ENCODE measurements at regions not wholly inside any gene's neighbourhood (a gene's known extent, or its start where the extent isn't known, plus 50 kb on each side); places are given as distances from the start of the nearest gene placed in this dataset.

DNA sequence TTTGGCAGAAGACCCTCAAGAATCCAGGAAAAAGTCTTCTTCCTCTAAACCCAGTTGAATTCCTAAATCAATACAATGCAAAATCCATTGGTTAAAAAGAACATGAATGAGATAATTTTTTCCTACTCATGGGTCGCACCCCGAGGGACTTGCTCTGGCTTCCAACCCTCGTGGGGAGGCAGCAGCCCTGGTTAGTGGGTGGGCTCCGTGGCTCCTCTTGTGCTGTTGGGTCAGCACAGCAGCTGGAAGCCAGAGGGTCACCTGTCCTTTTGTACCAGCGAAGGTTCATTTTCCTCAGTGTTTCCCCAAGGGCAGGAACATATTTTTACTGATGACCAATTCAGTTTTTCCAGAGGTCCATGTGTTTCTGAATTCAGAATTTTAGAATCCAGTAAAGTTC lies 120.6 kb upstream of the S1PR3 start:
- CTCF ChIA-PET = no interaction called here
- no TSS peak for BruUV-seq (replicated peaks)
- H3K27me3 ChIP-seq (ENCODE audit: control insufficient read depth, insufficient read depth, low read length) = no peaks in the 10 kb centered on the region
- in situ Hi-C loops (cut with HindIII; ENCODE audit: low pct_unique_long_range_greater_than_20kb, low sequenced_read_pairs) (no loop called here), intact Hi-C loops (cut with micrococcal nuclease; ENCODE audit: unreplicated experiment) (no loop called here)
- no peaks in the 10 kb centered on the region for H3K4me1 ChIP-seq (ENCODE audit: control insufficient read depth, insufficient read depth, low read length)
- no peaks in the 10 kb centered on the region for H3K9me3 ChIP-seq (ENCODE audit: control insufficient read depth, insufficient read depth, low read depth, low read length)
- H3K36me3 ChIP-seq (ENCODE audit: control insufficient read depth, insufficient read depth, low read length) = no peaks in the 10 kb centered on the region
- TF ChIP-seq, protein P1, sequence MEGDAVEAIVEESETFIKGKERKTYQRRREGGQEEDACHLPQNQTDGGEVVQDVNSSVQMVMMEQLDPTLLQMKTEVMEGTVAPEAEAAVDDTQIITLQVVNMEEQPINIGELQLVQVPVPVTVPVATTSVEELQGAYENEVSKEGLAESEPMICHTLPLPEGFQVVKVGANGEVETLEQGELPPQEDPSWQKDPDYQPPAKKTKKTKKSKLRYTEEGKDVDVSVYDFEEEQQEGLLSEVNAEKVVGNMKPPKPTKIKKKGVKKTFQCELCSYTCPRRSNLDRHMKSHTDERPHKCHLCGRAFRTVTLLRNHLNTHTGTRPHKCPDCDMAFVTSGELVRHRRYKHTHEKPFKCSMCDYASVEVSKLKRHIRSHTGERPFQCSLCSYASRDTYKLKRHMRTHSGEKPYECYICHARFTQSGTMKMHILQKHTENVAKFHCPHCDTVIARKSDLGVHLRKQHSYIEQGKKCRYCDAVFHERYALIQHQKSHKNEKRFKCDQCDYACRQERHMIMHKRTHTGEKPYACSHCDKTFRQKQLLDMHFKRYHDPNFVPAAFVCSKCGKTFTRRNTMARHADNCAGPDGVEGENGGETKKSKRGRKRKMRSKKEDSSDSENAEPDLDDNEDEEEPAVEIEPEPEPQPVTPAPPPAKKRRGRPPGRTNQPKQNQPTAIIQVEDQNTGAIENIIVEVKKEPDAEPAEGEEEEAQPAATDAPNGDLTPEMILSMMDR (IDR thresholded peaks at IDR 0.05) = no peak
- TF ChIP-seq POLR2AphosphoS5 (IDR thresholded peaks at IDR 0.05; ENCODE audit: low read depth, low read length) (no peak), SIN3A (IDR thresholded peaks at IDR 0.05; ENCODE audit: borderline replicate concordance, insufficient read depth, low read depth, low read length) (no peak), TCF7L2 (IDR thresholded peaks at IDR 0.05; ENCODE audit: low read depth, low read length) (no peak)
- TF ChIP-seq, protein P2, sequence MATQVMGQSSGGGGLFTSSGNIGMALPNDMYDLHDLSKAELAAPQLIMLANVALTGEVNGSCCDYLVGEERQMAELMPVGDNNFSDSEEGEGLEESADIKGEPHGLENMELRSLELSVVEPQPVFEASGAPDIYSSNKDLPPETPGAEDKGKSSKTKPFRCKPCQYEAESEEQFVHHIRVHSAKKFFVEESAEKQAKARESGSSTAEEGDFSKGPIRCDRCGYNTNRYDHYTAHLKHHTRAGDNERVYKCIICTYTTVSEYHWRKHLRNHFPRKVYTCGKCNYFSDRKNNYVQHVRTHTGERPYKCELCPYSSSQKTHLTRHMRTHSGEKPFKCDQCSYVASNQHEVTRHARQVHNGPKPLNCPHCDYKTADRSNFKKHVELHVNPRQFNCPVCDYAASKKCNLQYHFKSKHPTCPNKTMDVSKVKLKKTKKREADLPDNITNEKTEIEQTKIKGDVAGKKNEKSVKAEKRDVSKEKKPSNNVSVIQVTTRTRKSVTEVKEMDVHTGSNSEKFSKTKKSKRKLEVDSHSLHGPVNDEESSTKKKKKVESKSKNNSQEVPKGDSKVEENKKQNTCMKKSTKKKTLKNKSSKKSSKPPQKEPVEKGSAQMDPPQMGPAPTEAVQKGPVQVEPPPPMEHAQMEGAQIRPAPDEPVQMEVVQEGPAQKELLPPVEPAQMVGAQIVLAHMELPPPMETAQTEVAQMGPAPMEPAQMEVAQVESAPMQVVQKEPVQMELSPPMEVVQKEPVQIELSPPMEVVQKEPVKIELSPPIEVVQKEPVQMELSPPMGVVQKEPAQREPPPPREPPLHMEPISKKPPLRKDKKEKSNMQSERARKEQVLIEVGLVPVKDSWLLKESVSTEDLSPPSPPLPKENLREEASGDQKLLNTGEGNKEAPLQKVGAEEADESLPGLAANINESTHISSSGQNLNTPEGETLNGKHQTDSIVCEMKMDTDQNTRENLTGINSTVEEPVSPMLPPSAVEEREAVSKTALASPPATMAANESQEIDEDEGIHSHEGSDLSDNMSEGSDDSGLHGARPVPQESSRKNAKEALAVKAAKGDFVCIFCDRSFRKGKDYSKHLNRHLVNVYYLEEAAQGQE (IDR thresholded peaks at IDR 0.05; ENCODE audit: insufficient read depth in 1 of 2, low read depth in 2 of 2, low read length in 1 of 2) = no peak
- ATAC-seq = no peak
- POLR2A ChIA-PET = no interaction called here
- DNase-seq (ENCODE audit: low read depth, low spot score) = no peak
- H3K27ac ChIP-seq (ENCODE audit: low read length) = no peak overlapping the region
- H3K4me3 ChIP-seq (ENCODE audit: low read depth in 2 of 2, low read length in 2 of 2) = no peak overlapping the region

DNA sequence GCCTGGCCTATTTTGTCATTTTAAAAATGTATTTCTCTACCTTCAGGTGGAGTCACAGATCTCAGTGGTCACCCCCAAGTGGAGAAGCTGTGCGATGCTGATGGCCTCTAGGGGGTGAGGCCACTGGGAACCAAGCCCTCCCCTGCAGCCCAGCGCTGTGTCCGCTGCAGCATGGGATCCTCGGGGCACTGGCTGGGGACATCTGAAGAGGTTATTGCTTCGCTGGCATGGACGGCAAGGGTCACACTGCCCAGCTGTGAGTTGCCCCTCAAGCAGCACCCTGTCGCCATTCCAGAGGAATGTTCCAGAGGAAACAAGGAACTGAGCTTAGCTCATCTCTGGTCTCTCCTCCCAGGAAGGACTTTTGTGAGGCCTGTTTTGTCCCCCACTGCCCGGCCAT lies 119.6 kb upstream of the S1PR3 start:
- no peaks in the 10 kb centered on the region for H3K4me1 ChIP-seq (ENCODE audit: control insufficient read depth, insufficient read depth, low read length)

More for the DNA sequence above, 119.6 kb upstream of the S1PR3 start:
- no TSS peak for BruUV-seq (replicated peaks)
- DNase-seq (ENCODE audit: low read depth, low spot score) (no peak), ATAC-seq (no peak)
- ChIA-PET POLR2A (no interaction called here), CTCF (no interaction called here)
- Histone ChIP-seq H3K9me3 (ENCODE audit: control insufficient read depth, insufficient read depth, low read depth, low read length) (no peaks in the 10 kb centered on the region), H3K36me3 (ENCODE audit: control insufficient read depth, insufficient read depth, low read length) (no peaks in the 10 kb centered on the region), H3K27me3 (ENCODE audit: control insufficient read depth, insufficient read depth, low read length) (no peaks in the 10 kb centered on the region), H3K27ac (ENCODE audit: low read length) (no peak overlapping the region), H3K4me3 (ENCODE audit: low read depth in 2 of 2, low read length in 2 of 2) (no peak overlapping the region)
- in situ Hi-C loops (cut with HindIII; ENCODE audit: low pct_unique_long_range_greater_than_20kb, low sequenced_read_pairs) = no loop called here
- TF ChIP-seq, protein P1 (IDR thresholded peaks at IDR 0.05) = no peak
- TF ChIP-seq TCF7L2 (IDR thresholded peaks at IDR 0.05; ENCODE audit: low read depth, low read length) (no peak), POLR2AphosphoS5 (IDR thresholded peaks at IDR 0.05; ENCODE audit: low read depth, low read length) (no peak), SIN3A (IDR thresholded peaks at IDR 0.05; ENCODE audit: borderline replicate concordance, insufficient read depth, low read depth, low read length) (no peak)
- TF ChIP-seq, protein P2 (IDR thresholded peaks at IDR 0.05; ENCODE audit: insufficient read depth in 1 of 2, low read depth in 2 of 2, low read length in 1 of 2) = no peak
- intact Hi-C loops (cut with micrococcal nuclease; ENCODE audit: unreplicated experiment) = no loop called here
